GM18519 (cell line): ENCODE measurements at regions not wholly inside any gene's neighbourhood (a gene's known extent, or its start where the extent isn't known, plus 50 kb on each side); places are given as distances from the start of the nearest gene placed in this dataset.

Experiments used
- ATAC-seq: cut with Tn5 transposase; IDR thresholded peaks from one replicate; pipeline ENCODE4 v1.9.1; 2021; ENCODE audit warnings: mild to moderate bottlenecking, moderate library complexity; ENCODE audit not compliant: unreplicated experiment, low FRiP score

GRCh38 chr1:208298593-208299269, 54.5 kb upstream of the PLXNA2 start:
- ATAC-seq = no peak

DNA sequence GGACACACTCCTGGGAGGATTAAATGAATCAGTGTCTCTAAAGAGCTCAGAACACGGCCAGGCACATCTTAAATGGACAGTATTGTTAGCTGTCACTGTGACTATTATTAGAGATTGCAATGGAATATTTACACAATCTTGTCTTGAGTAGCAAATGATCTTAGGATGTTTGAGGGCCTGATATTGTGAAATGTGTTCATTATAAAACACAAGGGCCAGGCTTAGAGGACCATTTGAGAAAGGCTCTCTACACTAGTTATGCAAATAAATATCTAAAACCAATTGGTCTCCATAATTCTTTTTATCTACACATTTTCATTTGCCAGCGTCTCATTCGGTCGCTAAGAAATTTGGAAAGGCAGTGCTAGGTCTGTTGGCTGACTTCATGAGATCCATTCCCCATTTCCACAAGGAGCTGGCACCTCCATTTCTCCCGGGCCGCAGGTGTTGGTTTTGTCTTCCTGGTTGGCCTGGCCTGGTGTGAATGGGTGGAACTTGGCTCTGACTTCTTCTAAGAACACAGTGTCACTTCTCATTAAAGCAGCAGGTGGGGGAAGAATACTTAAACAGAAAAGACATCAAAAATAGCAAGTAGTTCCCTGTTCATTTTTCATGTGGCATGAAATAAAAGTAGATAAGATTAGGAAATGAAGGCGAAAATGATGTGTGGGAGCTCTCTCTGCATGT, 56.0 kb upstream of the PLXNA2 start:
- ATAC-seq = no peak

- ATAC-seq = no peak
These were observed 58.6 kb upstream of the PLXNA2 start for GRCh38 chr1:208302699-208303238.

GRCh38 chr1:208303743-208304712, 59.8 kb upstream of the PLXNA2 start:
- no peak for ATAC-seq

- ATAC-seq = no peak
These were observed 64.0 kb upstream of the PLXNA2 start for GRCh38 chr1:208308221-208308620.

DNA sequence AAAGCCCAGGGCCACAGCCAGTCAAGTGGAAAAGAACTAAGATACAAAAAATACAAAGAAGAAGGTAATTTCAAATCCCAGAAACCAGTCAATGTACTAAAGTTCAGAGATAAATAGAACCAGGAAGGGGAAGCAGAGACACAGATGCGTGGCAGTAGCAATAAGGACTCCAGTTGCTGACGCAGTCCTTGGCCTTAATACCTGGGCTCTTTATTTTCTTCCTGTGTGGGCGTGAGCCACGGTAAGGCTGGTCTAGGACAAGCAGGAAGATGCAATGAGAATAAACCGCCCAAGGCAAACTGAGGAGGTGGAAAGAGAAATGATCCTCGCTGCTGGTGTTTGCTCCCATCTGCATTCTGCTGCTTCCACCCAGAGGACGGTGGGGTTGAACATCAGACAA, 65.6 kb upstream of the PLXNA2 start:
- ATAC-seq = no peak

GRCh38 chr1:208312706-208313105, 68.5 kb upstream of the PLXNA2 start:
- ATAC-seq = no peak

GRCh38 chr1:208314431-208314830, 70.2 kb upstream of the PLXNA2 start:
- ATAC-seq = no peak

- no peak for ATAC-seq
These were observed 74.1 kb upstream of the PLXNA2 start for GRCh38 chr1:208318150-208318734.

DNA sequence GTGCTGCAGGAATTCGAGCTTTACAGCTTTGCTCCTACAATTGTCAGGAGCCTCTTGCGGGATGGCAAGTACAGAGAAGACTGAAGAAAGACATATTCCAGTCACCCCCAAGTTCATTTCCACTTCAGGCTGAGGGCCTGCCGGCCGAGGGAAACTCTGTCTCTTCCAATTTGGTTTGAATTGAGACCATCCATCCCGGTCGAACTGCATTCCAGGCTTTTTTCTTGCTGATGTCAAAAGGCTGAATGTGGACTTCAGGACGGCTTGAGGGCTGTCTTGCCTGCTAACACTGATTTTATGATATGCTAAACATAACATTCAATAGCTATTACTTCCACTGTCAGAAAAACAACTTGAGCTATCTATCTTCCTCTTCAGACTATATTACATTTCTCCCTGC, 79.8 kb upstream of the PLXNA2 start:
- no peak for ATAC-seq

GRCh38 chr1:208326033-208326432, 81.8 kb upstream of the PLXNA2 start:
- ATAC-seq = no peak

- no peak for ATAC-seq
These were observed 85.1 kb upstream of the PLXNA2 start for GRCh38 chr1:208329300-208329699.

GRCh38 chr1:208332036-208332773, 88.0 kb upstream of the PLXNA2 start:
- ATAC-seq = no peak

GRCh38 chr1:208332774-208333126, 88.6 kb upstream of the PLXNA2 start:
- no peak for ATAC-seq

DNA sequence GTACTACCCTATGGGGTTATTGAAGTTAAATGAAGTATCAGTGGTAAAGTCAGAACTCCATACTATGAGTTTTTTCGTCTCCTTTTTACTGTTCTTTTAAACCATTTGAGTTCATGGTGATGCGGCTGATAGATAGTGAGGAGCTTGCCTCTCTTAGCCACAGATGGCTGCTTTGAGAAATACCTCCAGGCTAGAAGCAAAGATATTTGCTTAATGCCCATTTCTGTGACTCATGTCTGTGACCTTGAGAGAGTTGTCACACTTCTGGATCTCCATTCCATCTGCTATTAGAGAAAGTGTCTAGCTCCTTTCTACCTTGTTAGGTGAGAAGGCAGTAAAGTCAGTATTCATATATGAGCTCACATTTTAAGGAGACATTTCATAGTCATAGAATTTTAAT, 89.5 kb upstream of the PLXNA2 start:
- ATAC-seq = no peak

GRCh38 chr1:208335371-208336136, 91.4 kb upstream of the PLXNA2 start:
- ATAC-seq = no peak

- no peak for ATAC-seq
These were observed 91.9 kb upstream of the PLXNA2 start for GRCh38 chr1:208336137-208336518.

DNA sequence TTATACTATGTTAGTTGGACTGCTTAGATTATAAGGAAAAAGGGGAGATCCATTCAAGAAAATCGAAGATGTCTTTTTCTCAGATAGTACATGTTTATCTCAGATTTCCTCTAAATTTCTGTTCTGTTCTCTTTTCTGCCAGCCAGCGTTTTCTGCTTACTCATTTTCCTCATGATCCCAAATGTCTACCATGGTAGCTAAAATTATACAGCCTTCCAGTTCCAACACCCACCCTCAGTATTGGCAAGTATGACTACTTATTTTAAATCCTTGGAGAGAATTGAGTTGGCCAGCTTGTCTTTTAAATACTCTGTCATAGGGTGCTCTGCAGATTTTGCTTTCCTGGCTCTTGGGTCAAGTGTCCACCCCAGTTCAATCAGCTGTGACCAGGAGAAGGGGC, 95.7 kb upstream of the PLXNA2 start:
- ATAC-seq = no peak

- ATAC-seq = no peak
These were observed 99.0 kb upstream of the PLXNA2 start for GRCh38 chr1:208343226-208343625.
